ENCODE measurements at regions not wholly inside any gene's neighbourhood (a gene's known extent, or its start where the extent isn't known, plus 50 kb on each side); places are given as distances from the start of the nearest gene placed in this dataset.

- TF ChIP-seq, protein P1, sequence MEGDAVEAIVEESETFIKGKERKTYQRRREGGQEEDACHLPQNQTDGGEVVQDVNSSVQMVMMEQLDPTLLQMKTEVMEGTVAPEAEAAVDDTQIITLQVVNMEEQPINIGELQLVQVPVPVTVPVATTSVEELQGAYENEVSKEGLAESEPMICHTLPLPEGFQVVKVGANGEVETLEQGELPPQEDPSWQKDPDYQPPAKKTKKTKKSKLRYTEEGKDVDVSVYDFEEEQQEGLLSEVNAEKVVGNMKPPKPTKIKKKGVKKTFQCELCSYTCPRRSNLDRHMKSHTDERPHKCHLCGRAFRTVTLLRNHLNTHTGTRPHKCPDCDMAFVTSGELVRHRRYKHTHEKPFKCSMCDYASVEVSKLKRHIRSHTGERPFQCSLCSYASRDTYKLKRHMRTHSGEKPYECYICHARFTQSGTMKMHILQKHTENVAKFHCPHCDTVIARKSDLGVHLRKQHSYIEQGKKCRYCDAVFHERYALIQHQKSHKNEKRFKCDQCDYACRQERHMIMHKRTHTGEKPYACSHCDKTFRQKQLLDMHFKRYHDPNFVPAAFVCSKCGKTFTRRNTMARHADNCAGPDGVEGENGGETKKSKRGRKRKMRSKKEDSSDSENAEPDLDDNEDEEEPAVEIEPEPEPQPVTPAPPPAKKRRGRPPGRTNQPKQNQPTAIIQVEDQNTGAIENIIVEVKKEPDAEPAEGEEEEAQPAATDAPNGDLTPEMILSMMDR (IDR thresholded peaks at IDR 0.05 in 4 of 5, conservative IDR thresholded peaks at IDR 0.05 in 1 of 5): no peak
- no peak for TF ChIP-seq POLR2A (IDR thresholded peaks at IDR 0.05)
Measured at GRCh38 chr2:173751245-173751975, 213.8 kb downstream of the SP3 start.
